Thoracic aorta (tissue), 2 donors: ENCODE measurements at regions not wholly inside any gene's neighbourhood (a gene's known extent, or its start where the extent isn't known, plus 50 kb on each side); places are given as distances from the start of the nearest gene placed in this dataset.

Experiments
- ATAC-seq: fragments of 150-250 bp; one replicate; pipeline ENCODE4 v1.8.0; 2017; ENCODE audit warnings: low read depth; ENCODE audit not compliant: insufficient number of reproducible peaks, low FRiP score
- DNase-seq: peaks from one replicate; pipeline ENCODE4 v3.0.0-alpha.2; 2020; ENCODE audit warnings: low spot score
- H3K27ac ChIP-seq, 2 donors: fragments of 200-600 bp; sonication (generic); 1 replicate in 1 of 2; 2 replicates in 1 of 2; pipeline ENCODE4 v1.5.1; 2016; ENCODE audit warnings: mild to moderate bottlenecking in 2 of 2, moderate library complexity in 2 of 2
- H3K27me3 ChIP-seq: fragments of 200-600 bp; sonication (generic); replicated peaks from 2 replicates; pipeline ENCODE4 v1.6.0; 2016; ENCODE audit warnings: mild to moderate bottlenecking; ENCODE audit not compliant: insufficient read depth
- H3K36me3 ChIP-seq: fragments of 200-600 bp; sonication (generic); one replicate; pipeline ENCODE4 v1.5.1; 2016
- H3K4me1 ChIP-seq, 2 donors: fragments of 200-600 bp; sonication (generic); 1 replicate in 1 of 2; 2 replicates in 1 of 2; pipeline versions ENCODE4 v1.5.1 to v1.6.0; 2016; ENCODE audit warnings: low read depth in 2 of 2, mild to moderate bottlenecking in 1 of 2; ENCODE audit not compliant: control insufficient read depth in 1 of 2
- H3K4me3 ChIP-seq: fragments of 200-600 bp; sonication (generic); 2 replicates; pipeline ENCODE4 v1.5.1; 2016; ENCODE audit warnings: mild to moderate bottlenecking
- H3K9me3 ChIP-seq: fragments of 200-600 bp; sonication (generic); 2 replicates; pipeline ENCODE4 v1.5.1; 2016
- TF ChIP-seq, protein P1 (sequence below): fragments of 200-600 bp; sonication (generic); IDR thresholded peaks from one replicate; pipeline ENCODE4 v1.5.1; 2019; ENCODE audit warnings: antibody characterized with exemption

DNA sequence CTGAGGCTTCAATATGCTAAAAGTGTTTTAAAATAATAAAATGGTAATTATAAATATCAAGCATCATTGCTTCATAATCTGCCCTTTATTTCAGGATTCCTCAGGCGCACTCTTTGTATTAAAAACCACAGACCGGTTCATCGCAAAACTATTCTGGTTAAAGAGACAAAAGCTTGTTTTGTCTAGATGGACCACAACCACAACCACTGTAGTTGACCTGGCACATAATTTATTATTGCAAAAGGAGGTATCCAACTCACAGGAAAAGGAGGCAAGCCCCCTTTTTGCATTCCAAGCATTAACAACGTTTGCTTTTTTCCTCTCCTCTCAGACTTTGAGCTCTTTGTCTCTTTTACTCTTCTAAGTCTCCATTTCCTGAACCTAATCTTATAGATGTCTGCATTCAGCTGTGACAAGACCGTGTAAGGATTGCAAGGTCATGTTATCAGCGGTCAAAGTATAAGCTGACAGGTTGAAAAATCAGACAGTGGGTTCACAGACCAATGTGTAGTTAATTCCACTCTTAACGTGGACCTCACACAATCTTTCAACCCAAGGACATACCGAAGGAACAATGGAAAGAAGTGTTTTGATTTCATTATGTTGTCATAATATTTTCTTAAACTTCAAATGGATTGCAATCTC, 1057.6 kb downstream of the GALC start:
- Histone ChIP-seq H3K27ac (no peak overlapping the region), H3K9me3 (no peaks in the 10 kb centered on the region), H3K4me3 (no peak overlapping the region), H3K36me3 (no peaks in the 10 kb centered on the region), H3K4me1 (no peaks in the 10 kb centered on the region), H3K27me3 (no peaks in the 10 kb centered on the region)
- TF ChIP-seq, protein P1, sequence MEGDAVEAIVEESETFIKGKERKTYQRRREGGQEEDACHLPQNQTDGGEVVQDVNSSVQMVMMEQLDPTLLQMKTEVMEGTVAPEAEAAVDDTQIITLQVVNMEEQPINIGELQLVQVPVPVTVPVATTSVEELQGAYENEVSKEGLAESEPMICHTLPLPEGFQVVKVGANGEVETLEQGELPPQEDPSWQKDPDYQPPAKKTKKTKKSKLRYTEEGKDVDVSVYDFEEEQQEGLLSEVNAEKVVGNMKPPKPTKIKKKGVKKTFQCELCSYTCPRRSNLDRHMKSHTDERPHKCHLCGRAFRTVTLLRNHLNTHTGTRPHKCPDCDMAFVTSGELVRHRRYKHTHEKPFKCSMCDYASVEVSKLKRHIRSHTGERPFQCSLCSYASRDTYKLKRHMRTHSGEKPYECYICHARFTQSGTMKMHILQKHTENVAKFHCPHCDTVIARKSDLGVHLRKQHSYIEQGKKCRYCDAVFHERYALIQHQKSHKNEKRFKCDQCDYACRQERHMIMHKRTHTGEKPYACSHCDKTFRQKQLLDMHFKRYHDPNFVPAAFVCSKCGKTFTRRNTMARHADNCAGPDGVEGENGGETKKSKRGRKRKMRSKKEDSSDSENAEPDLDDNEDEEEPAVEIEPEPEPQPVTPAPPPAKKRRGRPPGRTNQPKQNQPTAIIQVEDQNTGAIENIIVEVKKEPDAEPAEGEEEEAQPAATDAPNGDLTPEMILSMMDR, result no peak
- ATAC-seq (no peak), DNase-seq (no peak)

GRCh38 chr14:86933958-86934595, 1058.9 kb downstream of the GALC start:
- TF ChIP-seq, protein P1, result no peak
- Histone ChIP-seq H3K4me3 (no peak overlapping the region), H3K36me3 (no peaks in the 10 kb centered on the region), H3K27me3 (no peaks in the 10 kb centered on the region), H3K9me3 (no peaks in the 10 kb centered on the region), H3K27ac (no peak overlapping the region), H3K4me1 (no peaks in the 10 kb centered on the region)
- DNase-seq (no peak), ATAC-seq (no peak)

GRCh38 chr14:86933460-86933859, 1059.5 kb downstream of the GALC start:
- TF ChIP-seq, protein P1, result no peak
- no peak for DNase-seq
- Histone ChIP-seq H3K4me3 (no peak overlapping the region), H3K36me3 (no peaks in the 10 kb centered on the region), H3K4me1 (no peaks in the 10 kb centered on the region), H3K27me3 (no peaks in the 10 kb centered on the region), H3K27ac (no peak overlapping the region), H3K9me3 (no peaks in the 10 kb centered on the region)
- ATAC-seq, result no peak

- Histone ChIP-seq H3K27ac (no peak overlapping the region), H3K9me3 (no peaks in the 10 kb centered on the region), H3K36me3 (no peaks in the 10 kb centered on the region), H3K4me3 (no peak overlapping the region), H3K27me3 (no peaks in the 10 kb centered on the region), H3K4me1 (no peaks in the 10 kb centered on the region)
- DNase-seq (no peak), ATAC-seq (no peak)
- TF ChIP-seq, protein P1, result no peak
Observed at GRCh38 chr14:86915406-86915805, 1077.6 kb downstream of the GALC start.

- ATAC-seq (no peak), DNase-seq (no peak)
- no peaks in the 10 kb centered on the region for H3K27me3 ChIP-seq
- H3K27ac ChIP-seq, result no peak overlapping the region
- H3K36me3 ChIP-seq, result no peaks in the 10 kb centered on the region
- no peaks in the 10 kb centered on the region for H3K9me3 ChIP-seq
- H3K4me3 ChIP-seq, result no peak overlapping the region
- no peaks in the 10 kb centered on the region for H3K4me1 ChIP-seq
- TF ChIP-seq, protein P1, result no peak
Observed at GRCh38 chr14:86912709-86913108, 1080.3 kb downstream of the GALC start.
